RWPE1 (cell line): ENCODE measurements at regions not wholly inside any gene's neighbourhood (a gene's known extent, or its start where the extent isn't known, plus 50 kb on each side); places are given as distances from the start of the nearest gene placed in this dataset.
"Not testable (repeated sequence)": the region's sequence is repeated elsewhere in the genome, so short reads cannot be mapped to it uniquely, and the experiment has no call there.

ENCODE experiments used
- CTCF ChIA-PET: fragments of 350-600 bp; sonication (Branson Sonifier 250); formaldehyde crosslinking; extraction: SDS; loops from one replicate; lab custom pipeline; 2021; lab: Yijun Ruan, JAX
- POLR2A ChIA-PET: fragments of 400-600 bp; formaldehyde crosslinking; extraction: SDS; loops from one replicate; lab custom pipeline; 2020; ENCODE audit warnings: antibody characterized with exemption; ENCODE audit not compliant: low non-redundant PET; lab: Yijun Ruan, JAX
- DNase-seq: peaks from one replicate; pipeline ENCODE4 v3.0.0; 2012; ENCODE audit warnings: low spot score
- H3K27ac ChIP-seq: fragments of 450-650 bp; 2 replicates; pipeline ENCODE4 v1.5.1; 2017
- TF ChIP-seq, protein P1 (sequence below): fragments of 450-650 bp; conservative IDR thresholded peaks from 2 replicates; pipeline ENCODE4 v1.5.1; 2017; ENCODE audit warnings: low read depth, mild to moderate bottlenecking

DNA sequence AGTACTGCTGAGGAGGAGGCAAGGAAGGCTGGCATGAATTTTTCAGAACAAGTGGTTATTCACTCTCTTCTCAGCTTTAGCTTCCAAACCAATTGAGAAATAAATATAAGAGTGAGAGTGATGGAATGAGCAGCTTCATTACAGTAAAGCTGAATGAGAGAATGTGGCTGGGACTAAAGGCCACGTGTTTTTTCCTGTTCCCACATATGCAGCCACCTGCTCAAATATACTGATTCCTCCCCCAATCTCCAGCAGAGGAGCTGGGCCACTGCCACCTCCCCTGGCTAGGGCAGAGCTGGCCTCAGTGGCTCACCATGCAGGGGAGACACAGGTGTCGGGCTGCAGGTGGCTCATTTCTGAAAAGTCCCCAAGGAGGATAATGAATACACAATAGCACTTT lies 1505.3 kb upstream of the WWC1 start:
- CTCF ChIA-PET: interaction anchor here (0.5 kb wide), 1 partner anchor 30 kb away, joined by 3 read pairs; no protein-coding TSS in a partner anchor
- TF ChIP-seq, protein P1, sequence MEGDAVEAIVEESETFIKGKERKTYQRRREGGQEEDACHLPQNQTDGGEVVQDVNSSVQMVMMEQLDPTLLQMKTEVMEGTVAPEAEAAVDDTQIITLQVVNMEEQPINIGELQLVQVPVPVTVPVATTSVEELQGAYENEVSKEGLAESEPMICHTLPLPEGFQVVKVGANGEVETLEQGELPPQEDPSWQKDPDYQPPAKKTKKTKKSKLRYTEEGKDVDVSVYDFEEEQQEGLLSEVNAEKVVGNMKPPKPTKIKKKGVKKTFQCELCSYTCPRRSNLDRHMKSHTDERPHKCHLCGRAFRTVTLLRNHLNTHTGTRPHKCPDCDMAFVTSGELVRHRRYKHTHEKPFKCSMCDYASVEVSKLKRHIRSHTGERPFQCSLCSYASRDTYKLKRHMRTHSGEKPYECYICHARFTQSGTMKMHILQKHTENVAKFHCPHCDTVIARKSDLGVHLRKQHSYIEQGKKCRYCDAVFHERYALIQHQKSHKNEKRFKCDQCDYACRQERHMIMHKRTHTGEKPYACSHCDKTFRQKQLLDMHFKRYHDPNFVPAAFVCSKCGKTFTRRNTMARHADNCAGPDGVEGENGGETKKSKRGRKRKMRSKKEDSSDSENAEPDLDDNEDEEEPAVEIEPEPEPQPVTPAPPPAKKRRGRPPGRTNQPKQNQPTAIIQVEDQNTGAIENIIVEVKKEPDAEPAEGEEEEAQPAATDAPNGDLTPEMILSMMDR: no peak
- no peak overlapping the region for H3K27ac ChIP-seq
- POLR2A ChIA-PET: no interaction called here
- DNase-seq: no peak

DNA sequence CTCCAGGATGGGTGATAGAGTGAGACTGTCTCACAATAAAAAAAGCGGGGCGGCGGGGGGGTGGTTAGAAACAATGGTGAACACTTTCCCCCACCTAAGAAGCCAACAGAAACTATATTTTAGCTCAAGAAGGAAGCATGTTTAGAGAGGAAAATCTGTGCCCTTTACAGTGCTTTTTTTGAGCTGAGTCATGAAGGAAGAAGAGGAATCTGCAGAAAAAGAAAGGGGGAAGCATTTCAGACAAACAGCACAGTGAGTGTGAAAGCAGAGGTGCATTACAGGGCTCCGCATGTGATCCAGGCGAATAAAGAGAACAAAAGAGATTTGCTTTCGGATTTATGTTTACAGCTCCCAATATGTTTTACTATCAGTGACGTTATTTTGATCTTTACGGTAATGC lies 1504.6 kb upstream of the WWC1 start:
- H3K27ac ChIP-seq: no peak overlapping the region
- no peak for DNase-seq
- ChIA-PET POLR2A (no interaction called here), CTCF (interaction anchor here (0.5 kb wide), 1 partner anchor 31 kb away, joined by 3 read pairs; no protein-coding TSS in a partner anchor)
- TF ChIP-seq, protein P1: no peak

DNA sequence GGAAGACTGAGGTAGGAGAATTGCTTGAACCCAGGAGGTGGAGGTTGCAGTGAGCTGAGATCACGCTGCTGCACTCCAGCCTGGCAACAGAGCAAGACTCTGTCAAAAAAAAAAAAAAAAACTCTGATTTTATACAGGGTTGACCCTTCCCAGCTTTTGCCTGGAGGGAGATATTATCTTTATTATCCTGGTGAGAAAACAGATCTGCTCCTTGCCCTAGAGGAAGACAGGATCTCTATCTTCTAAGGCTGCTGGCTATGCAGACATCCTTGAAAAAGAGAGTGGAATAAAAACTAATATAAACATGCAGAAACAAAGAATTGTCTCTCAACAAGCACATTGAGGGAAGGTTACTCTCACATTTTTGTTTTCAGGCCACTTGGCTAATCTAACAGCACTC lies 1503.4 kb upstream of the WWC1 start:
- TF ChIP-seq, protein P1: no peak
- no peak for DNase-seq
- ChIA-PET CTCF (interaction anchor here (0.7 kb wide), 1 partner anchor 1149 kb away, joined by 3 read pairs; no protein-coding TSS in a partner anchor), POLR2A (interaction anchor here (0.7 kb wide), 1 partner anchor 93 kb away, joined by 4 read pairs; no protein-coding TSS in a partner anchor)
- no peak overlapping the region for H3K27ac ChIP-seq

DNA sequence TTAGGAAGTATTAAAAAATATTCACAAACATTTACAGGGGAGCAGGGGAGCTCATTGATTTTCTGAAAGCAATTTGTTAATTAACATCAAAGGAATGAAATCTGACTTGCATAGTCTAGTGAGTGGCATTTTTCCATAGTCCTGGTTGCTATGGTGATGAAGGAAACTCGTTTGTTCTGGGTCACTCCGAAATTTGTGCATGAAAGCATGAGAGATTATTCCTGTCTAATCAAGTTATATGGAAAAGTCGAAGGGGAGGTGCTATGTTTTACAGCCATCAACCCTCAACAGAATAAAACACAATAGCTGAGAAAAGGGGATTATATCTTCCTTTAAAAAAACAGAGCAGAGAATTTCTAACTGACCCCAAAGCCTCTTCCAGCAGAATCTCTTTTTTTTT lies 1495.7 kb upstream of the WWC1 start:
- no peak overlapping the region for H3K27ac ChIP-seq
- CTCF ChIA-PET: interaction anchor here (0.7 kb wide), 1 partner anchor 991 kb away, joined by 6 read pairs; no protein-coding TSS in a partner anchor
- TF ChIP-seq, protein P1: no peak
- POLR2A ChIA-PET: no interaction called here
- no peak for DNase-seq

GRCh38 chr5:166803058-166803457 lies 1488.4 kb upstream of the WWC1 start:
- ChIA-PET POLR2A (no interaction called here), CTCF (interaction anchor here (0.6 kb wide), 1 partner anchor 15 kb away, joined by 3 read pairs; no protein-coding TSS in a partner anchor)
- DNase-seq: no peak
- TF ChIP-seq, protein P1: no peak
- no peak overlapping the region for H3K27ac ChIP-seq

DNA sequence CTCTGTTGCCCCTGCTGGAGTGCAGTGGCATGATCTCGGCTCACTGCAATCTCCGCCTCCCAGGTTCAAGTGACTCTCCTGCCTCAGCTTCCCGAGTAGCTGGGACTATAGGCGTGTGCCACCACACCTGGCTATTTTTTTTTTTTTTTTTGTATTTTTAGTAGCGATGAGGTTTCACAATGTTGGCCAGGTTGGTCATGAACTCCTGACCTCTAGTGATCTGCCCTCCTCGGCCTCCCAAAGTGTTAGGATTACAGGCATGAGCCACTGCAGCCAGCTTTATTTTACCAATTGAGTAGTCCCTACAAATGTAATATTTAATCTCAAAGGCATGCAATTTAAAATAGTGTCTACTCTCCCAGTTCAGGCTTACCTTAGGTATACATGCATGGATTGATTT lies 1487.2 kb upstream of the WWC1 start:
- H3K27ac ChIP-seq, DNase-seq, POLR2A ChIA-PET: not testable (repeated sequence)
- CTCF ChIA-PET: interaction anchor here (0.6 kb wide), 1 partner anchor 102 kb away, joined by 3 read pairs; no protein-coding TSS in a partner anchor

- DNase-seq, CTCF ChIA-PET, H3K27ac ChIP-seq, POLR2A ChIA-PET: not testable (repeated sequence)
Measured at GRCh38 chr5:166804693-166805092, 1486.8 kb upstream of the WWC1 start.

- POLR2A ChIA-PET, H3K27ac ChIP-seq, CTCF ChIA-PET, DNase-seq: not testable (repeated sequence)
Measured at GRCh38 chr5:166810093-166810658, 1481.3 kb upstream of the WWC1 start.
